GM18861 (cell line): ENCODE measurements at regions not wholly inside any gene's neighbourhood (a gene's known extent, or its start where the extent isn't known, plus 50 kb on each side); places are given as distances from the start of the nearest gene placed in this dataset.

Experiments
- ATAC-seq: cut with Tn5 transposase; IDR thresholded peaks from one replicate; pipeline ENCODE4 v1.9.1; 2021; ENCODE audit not compliant: unreplicated experiment

DNA sequence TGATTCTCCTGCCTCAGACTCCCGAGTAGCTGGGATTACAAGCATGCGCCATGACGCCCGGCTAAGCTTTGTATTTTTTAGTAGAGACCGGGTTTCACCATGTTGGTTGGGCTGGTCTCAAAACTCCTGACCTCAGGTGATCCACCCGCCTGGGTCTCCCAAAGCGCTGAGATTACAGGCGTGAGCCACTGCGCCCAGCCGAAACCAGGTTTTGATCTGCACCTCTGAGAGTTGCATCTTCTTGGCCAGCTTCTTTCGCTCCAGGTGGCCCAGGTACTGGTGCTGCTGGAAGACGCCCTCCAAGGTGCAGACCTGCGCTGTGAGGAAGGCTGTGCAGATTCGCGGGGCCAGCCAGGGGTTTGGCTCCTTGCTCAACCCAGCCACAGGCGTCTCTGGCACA lies 275.4 kb upstream of the LRRC3B start:
- no peak for ATAC-seq

GRCh38 chr3:26350853-26351252 lies 271.7 kb upstream of the LRRC3B start:
- no peak for ATAC-seq

GRCh38 chr3:26353097-26353496 lies 269.5 kb upstream of the LRRC3B start:
- no peak for ATAC-seq

DNA sequence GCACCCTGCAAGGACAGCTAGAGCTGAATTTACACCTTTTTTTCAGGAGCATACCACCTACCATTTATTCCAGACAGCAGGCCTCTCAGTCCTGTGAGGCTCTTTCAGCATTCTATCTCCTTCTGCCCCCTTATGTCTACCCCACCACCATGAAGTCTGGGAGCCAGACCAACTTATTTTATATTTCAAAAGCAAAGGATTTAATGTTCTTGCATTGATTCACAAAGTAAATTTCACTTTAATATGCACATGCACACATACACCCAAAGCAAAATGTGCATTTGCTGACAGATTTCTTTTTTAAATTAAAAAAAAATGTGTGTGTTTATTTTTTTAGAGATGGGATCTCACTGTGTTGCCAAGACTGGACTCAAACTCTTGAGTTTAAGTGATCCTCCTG lies 264.2 kb upstream of the LRRC3B start:
- no peak for ATAC-seq

- no peak for ATAC-seq
These were observed 256.9 kb upstream of the LRRC3B start for GRCh38 chr3:26365706-26366105.

DNA sequence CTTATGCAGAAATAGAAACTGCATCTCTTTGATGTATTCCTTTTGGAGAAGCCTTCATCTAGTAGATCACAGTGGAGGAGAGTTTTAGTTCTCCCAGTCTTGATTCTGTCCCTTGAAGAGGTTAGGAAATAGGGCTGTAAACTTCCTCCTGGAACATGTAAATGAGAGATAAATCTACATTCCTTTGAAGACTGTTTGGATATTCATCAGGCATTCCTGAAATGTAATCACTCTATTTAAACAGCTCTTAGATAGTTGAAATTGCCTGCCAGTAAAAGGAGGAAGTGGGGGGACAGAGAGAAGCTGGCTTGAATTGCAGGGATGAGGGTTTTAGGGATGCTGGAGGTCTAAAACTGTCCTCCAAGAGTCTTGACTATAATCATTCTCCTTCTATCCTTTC lies 254.3 kb upstream of the LRRC3B start:
- no peak for ATAC-seq

- no peak for ATAC-seq
These were observed 253.4 kb upstream of the LRRC3B start for GRCh38 chr3:26369133-26369532.

DNA sequence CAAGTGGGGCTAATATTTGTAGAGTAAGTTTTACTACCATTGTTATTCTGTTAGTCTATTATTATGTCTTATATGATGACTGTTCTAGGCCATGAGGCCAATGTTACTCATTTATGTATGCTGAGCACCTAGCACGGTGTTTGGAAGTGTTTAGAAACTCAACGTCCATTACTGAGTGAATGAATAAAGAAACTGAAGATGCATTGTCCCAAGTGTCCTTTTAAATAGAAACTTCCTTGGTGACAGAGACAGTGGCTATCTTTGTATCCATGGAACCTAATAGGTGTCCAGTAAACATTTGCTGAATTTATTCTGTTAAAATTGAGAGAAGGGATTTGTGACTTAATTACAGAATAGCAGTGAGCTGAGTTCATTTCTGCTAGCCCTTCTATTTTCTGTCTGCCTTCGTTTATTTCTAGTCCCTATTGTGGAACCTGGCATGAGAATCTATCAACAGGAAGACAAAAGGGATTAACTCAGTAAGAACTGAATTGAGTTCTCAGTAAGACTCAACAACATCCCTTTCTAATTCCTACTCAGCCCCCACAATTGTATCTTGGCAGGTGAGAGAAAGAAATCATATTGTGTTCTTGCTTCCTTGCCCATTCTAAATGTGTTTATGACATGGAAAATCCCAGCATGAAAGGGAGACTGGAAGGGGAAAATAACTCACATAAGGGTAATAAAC lies 246.6 kb upstream of the LRRC3B start:
- no peak for ATAC-seq

DNA sequence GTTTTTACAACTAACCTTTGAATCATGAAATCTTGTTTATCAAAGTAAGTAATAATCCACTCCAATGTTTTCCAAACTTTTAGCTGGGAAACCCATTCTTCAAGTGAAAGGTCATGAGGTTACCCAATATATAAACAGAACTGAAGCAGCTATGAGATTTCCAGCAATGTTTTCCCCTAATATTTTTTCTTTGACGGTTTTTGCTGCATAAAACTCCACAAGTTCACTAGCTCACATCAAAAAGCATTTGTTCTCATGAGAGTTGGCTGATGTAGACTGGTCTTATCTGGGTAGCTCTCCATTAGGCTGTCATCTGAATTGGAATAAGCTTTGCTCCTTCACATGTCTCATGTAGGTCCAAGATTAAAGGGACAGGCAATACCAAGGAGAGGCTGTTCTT lies 241.2 kb upstream of the LRRC3B start:
- no peak for ATAC-seq

GRCh38 chr3:26406636-26407035 lies 215.9 kb upstream of the LRRC3B start:
- ATAC-seq: no peak

GRCh38 chr3:26418553-26418952 lies 204.0 kb upstream of the LRRC3B start:
- no peak for ATAC-seq

DNA sequence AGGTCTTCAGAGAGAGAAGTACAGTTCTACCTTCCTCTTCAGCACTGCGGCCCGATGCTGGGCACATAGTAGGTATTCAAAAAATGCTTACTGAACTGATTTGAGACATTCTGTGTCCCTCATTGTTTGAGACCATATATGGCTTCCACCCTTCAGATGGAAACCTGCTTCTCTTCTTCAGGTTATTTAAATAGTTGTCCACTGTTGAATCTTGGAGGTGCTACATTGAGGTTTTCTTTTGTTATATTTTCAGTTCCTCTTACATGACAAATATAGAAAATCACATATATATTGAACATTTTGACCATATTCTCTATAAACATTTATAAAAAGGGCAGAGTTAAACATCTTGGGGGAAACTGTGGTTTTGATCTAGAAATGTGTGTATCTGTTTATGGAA lies 200.2 kb upstream of the LRRC3B start:
- ATAC-seq: no peak

DNA sequence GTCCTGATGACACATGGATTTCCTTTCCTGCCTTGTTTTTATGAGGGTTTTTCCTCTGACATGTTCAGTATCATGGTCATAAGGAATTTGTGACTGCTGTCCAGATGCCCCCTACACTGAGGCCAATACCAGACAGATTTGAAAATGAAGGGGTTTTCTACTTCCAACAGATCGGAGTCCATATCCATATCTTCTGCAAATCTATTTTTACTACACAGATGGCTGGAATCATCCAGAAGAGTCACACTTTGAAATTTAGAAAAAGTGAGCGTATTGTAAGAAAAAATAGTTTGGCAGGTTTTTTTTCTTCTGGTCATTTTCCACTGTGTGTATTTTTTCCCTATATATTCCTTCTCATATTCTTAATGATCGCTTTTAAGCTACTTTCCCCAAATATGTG lies 197.5 kb upstream of the LRRC3B start:
- no peak for ATAC-seq

- no peak for ATAC-seq
These were observed 193.6 kb upstream of the LRRC3B start for GRCh38 chr3:26428992-26429391.

DNA sequence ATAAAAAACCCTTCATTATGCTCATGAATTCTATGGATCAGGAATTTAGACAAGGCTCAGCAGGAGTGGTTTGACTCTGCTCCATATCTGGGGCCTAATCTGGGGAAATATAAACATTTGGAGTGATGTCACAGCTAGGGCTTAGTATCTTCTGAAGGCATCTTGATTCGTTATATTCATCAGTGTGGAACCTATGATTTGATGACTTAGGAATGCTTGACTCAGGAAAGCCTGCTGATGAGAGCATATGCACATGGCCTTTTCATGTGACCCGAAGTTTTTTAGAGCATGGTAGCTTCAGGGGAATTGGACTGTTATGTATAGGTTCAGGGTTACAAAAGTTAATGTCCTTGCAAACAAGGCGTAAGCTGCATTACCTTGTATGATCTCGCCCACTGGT lies 184.9 kb upstream of the LRRC3B start:
- ATAC-seq: no peak

- no peak for ATAC-seq
These were observed 184.1 kb upstream of the LRRC3B start for GRCh38 chr3:26438325-26438940.

DNA sequence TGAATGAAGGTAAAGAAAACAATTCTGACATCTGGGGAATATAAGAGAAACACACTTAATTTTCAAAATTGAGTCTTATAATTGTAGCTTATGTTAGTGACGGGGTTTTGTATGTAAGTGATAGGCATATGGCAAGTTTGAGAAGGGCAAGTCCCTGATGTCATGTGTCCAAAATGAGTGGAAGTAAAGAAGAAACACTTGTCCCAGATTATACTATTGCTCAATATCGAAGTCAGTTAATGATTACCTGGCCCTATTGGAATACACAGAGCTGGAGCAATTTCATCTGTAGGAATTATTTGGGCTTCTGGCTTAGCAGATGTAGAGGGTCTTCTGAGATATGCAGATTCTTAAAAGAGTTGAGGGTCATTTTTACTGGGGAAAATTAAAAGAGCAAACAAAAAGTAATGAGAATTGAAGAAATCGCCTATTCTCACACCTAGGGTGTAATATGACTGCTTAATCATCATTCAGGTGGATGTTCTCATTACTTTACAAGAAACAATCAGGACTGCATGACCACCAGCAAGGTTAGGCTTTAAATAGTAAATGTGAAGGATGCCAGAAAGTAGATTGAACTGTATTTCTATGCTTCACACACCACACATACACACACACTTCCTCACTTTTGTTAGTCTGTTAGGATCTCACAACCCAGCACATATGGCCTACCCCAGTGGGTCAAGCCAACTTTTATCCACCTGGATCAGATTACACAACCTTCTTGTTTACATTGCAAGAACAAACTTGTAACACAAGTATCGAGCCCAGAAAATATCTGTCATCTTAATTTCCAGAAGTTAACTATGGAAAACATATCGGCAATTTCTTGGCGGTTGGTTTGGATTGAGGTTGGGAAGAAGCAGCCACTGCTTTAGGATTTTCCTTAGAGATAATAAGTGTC lies 183.3 kb upstream of the LRRC3B start:
- no peak for ATAC-seq

GRCh38 chr3:26449996-26450395 lies 172.6 kb upstream of the LRRC3B start:
- peak; percentile 51 for ATAC-seq

DNA sequence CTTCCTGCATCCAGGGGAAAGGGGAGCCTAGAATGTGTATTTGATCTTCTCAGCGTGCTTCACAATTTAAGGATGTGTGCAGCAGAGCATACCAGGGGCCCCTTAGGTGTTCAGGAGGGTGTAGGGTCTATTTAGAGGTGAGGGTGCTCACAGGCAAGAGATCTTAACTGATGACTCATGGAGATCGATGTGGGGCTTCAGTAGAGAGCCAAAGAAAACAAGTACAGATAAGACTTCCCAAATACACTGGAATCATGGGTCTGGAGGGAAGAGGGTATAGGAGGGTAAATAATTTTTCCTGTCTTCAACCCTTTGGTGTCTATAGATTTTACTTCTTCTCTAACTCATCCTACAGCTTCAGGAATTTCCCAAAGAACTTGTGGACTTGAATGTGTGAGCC lies 170.2 kb upstream of the LRRC3B start:
- no peak for ATAC-seq

GRCh38 chr3:26460985-26461384 lies 161.6 kb upstream of the LRRC3B start:
- ATAC-seq: no peak

DNA sequence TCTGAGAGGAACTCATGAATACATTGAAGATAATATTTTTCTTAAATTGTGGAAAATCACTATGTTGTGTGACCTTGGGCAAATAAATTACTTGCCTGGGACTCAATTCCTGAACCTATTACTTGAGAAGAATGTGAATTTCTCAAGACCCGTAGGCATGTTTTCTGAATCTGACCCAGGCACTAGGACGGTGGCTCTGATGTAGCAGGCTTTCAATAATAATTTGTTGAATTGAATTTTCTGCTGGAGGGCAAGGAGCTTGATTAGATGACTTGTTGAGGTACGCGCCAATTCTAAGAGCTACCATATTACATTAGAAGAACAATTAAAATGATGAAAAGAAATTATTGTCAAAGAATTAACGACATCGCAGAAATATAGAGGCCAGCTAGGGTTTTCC lies 150.2 kb upstream of the LRRC3B start:
- ATAC-seq: no peak

GRCh38 chr3:26474706-26475105 lies 147.9 kb upstream of the LRRC3B start:
- no peak for ATAC-seq
